CD4-positive, alpha-beta T cell treated with Interleukin-15 for 4 hours (primary cell): ENCODE measurements at regions not wholly inside any gene's neighbourhood (a gene's known extent, or its start where the extent isn't known, plus 50 kb on each side); places are given as distances from the start of the nearest gene placed in this dataset.

ENCODE experiments used
- DNase-seq: peaks from one replicate; pipeline ENCODE4 v3.0.0-alpha.2; 2020; ENCODE audit warnings: low spot score

GRCh38 chr4:4808086-4808485 lies 51.4 kb upstream of the MSX1 start:
- no peak for DNase-seq

- no peak for DNase-seq
Measured at GRCh38 chr4:4805887-4806286, 53.6 kb upstream of the MSX1 start.

GRCh38 chr4:4803912-4804296 lies 55.6 kb upstream of the MSX1 start:
- no peak for DNase-seq

- DNase-seq, result no peak
Measured at GRCh38 chr4:4803216-4803911, 56.1 kb upstream of the MSX1 start.

GRCh38 chr4:4800646-4801408 lies 58.6 kb upstream of the MSX1 start:
- no peak for DNase-seq

GRCh38 chr4:4794421-4794820 lies 65.0 kb upstream of the MSX1 start:
- no peak for DNase-seq

GRCh38 chr4:4792466-4792865 lies 67.0 kb upstream of the MSX1 start:
- no peak for DNase-seq

- DNase-seq, result no peak
Measured at GRCh38 chr4:4791299-4792111, 68.0 kb upstream of the MSX1 start.

- DNase-seq, result no peak
Measured at GRCh38 chr4:4789462-4789861, 70.0 kb upstream of the MSX1 start.

GRCh38 chr4:4788573-4788972 lies 70.9 kb upstream of the MSX1 start:
- DNase-seq, result no peak

GRCh38 chr4:4787421-4787820 lies 72.0 kb upstream of the MSX1 start:
- no peak for DNase-seq

- DNase-seq, result no peak
Measured at GRCh38 chr4:4784379-4784778, 75.1 kb upstream of the MSX1 start.

GRCh38 chr4:4783847-4784246 lies 75.6 kb upstream of the MSX1 start:
- DNase-seq, result no peak

GRCh38 chr4:4782969-4783368 lies 76.5 kb upstream of the MSX1 start:
- DNase-seq, result no peak

GRCh38 chr4:4781936-4782707 lies 77.3 kb upstream of the MSX1 start:
- DNase-seq, result no peak

GRCh38 chr4:4780729-4781244 lies 78.7 kb upstream of the MSX1 start:
- DNase-seq, result no peak

GRCh38 chr4:4779486-4779885 lies 80.0 kb upstream of the MSX1 start:
- DNase-seq, result no peak

GRCh38 chr4:4779054-4779453 lies 80.4 kb upstream of the MSX1 start:
- no peak for DNase-seq

GRCh38 chr4:4778554-4778953 lies 80.9 kb upstream of the MSX1 start:
- no peak for DNase-seq

- no peak for DNase-seq
Measured at GRCh38 chr4:4776934-4777333, 82.5 kb upstream of the MSX1 start.

GRCh38 chr4:4776335-4776734 lies 83.1 kb upstream of the MSX1 start:
- no peak for DNase-seq

- no peak for DNase-seq
Measured at GRCh38 chr4:4775493-4776004, 83.9 kb upstream of the MSX1 start.
